ENCODE measurements at regions not wholly inside any gene's neighbourhood (a gene's known extent, or its start where the extent isn't known, plus 50 kb on each side); places are given as distances from the start of the nearest gene placed in this dataset.

DNA sequence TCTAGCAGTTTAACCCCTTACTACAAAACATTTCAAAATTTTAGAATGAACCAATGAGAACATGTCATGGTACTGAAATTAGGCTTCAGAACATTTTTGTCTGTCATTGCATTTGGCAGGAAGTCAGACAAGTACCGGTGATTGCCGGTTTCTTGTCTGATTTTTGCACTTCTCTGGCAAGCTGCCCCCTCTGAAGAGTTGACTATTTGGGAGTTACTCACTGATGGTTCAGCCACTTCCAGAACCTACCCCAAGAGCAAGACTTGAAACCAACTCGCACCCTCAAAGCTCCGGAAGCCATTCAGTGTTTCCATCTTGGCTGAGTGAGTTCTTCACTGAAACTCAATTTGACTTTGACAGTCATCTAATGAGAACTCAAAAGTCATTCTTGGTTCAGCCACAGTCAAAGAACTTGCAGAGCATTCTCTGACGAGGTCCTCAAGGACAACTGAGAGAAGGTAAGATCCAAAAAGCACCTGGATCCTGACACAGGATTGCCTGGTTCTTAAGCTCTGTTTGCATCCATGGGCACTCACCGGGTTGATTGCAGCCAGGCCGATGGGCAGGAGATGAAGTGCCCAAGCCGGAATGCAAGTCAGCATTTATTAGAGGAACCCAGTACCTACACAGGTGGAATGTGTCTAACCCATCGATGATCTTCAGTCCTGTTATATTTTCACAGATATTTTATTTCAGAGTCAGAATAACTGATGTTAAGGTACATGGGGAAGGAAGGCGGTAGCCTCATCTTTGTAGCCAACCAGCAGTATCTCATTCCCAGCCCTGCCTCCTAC is 93.6 kb downstream of the USP22 start:
- TF ChIP-seq, protein P1, sequence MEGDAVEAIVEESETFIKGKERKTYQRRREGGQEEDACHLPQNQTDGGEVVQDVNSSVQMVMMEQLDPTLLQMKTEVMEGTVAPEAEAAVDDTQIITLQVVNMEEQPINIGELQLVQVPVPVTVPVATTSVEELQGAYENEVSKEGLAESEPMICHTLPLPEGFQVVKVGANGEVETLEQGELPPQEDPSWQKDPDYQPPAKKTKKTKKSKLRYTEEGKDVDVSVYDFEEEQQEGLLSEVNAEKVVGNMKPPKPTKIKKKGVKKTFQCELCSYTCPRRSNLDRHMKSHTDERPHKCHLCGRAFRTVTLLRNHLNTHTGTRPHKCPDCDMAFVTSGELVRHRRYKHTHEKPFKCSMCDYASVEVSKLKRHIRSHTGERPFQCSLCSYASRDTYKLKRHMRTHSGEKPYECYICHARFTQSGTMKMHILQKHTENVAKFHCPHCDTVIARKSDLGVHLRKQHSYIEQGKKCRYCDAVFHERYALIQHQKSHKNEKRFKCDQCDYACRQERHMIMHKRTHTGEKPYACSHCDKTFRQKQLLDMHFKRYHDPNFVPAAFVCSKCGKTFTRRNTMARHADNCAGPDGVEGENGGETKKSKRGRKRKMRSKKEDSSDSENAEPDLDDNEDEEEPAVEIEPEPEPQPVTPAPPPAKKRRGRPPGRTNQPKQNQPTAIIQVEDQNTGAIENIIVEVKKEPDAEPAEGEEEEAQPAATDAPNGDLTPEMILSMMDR (IDR thresholded peaks at IDR 0.05): no peak
- TF ChIP-seq EP300 (IDR thresholded peaks at IDR 0.05): no peak

Data from tibial nerve (tissue), 4 donors.